ENCODE measurements at regions not wholly inside any gene's neighbourhood (a gene's known extent, or its start where the extent isn't known, plus 50 kb on each side); places are given as distances from the start of the nearest gene placed in this dataset.

DNA sequence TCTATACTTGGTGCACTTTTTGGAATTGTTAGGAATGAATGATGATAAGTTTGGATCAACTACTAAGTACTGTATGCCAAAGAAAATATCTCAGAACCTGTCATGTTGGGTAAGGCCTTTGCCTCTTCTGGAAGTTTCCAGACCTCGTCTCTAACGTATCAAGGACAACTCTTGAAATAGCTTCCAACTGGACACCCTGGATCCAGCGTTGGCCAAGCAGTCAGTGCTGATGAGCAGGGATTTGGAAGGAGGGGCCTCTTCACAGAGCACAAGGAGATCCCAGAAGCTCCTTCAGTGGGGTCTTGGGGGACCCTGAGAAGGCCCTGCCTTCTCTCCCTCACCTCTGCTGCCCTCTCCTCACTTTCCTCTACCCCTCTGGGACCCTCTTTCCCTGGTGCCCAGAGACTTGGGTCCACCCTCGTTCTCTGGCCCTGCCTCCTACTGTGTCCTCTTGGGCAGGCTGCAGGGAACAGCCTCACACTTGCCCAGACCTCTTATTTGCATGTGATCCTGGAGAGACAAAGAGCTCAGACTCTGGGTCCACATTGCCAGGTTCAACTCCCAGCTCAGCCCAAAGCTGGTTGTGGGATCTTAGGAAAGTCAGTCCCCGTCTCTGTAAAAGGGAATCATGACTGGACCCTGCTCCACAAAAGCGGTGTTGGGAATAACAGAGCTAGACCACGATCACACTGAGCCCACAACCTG is 145.8 kb downstream of the COL6A3 start:
- H3K27ac ChIP-seq, result no peak overlapping the region
- DNase-seq, result no peak
- intact Hi-C loops (cut with DNase I; ENCODE audit: low total_unique reads), result no loop called here

DNA sequence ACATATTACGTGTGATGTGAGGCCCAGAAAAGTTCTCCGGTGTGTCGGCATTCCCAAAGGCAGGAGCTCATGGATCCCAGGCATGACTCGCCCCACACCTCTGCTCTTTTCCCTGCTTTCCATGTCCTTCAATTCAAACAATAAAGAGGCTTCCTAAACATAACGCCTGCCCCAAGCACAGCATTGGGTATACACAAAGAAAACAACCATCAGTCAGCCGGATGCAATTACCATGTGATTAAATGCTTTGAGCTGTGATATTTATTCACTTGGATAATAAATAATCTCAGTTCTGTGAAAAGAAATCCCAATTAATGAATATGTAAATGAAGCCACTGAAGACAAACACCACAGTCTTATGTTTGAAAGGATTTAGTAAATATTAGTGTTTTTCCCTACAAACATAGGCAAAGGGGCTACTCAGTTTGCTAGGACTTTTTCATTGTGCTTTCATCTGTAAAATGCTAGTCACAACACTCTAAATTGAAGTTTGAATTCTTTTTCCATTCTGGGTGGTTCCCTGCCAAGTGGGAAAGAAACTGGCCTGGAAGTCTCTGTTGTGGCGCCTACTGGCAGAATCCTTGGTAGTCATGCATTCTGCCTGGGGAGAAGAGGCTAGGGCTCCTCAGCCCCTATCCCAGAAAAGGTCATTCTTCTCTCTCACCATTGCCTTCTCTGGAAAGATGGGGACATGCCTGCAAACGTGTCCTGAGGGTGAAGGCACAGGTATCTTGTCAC is 144.7 kb downstream of the COL6A3 start:
- no peaks in the 10 kb centered on the region for H3K27me3 ChIP-seq
- no peak overlapping the region for H3K4me3 ChIP-seq
- no peaks in the 10 kb centered on the region for H3K9me3 ChIP-seq
- no peak for TF ChIP-seq POLR2A (IDR thresholded peaks at IDR 0.05)
- TF ChIP-seq, protein P1, sequence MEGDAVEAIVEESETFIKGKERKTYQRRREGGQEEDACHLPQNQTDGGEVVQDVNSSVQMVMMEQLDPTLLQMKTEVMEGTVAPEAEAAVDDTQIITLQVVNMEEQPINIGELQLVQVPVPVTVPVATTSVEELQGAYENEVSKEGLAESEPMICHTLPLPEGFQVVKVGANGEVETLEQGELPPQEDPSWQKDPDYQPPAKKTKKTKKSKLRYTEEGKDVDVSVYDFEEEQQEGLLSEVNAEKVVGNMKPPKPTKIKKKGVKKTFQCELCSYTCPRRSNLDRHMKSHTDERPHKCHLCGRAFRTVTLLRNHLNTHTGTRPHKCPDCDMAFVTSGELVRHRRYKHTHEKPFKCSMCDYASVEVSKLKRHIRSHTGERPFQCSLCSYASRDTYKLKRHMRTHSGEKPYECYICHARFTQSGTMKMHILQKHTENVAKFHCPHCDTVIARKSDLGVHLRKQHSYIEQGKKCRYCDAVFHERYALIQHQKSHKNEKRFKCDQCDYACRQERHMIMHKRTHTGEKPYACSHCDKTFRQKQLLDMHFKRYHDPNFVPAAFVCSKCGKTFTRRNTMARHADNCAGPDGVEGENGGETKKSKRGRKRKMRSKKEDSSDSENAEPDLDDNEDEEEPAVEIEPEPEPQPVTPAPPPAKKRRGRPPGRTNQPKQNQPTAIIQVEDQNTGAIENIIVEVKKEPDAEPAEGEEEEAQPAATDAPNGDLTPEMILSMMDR (IDR thresholded peaks at IDR 0.05), result no peak
- intact Hi-C loops (cut with DNase I; ENCODE audit: low total_unique reads), result no loop called here
- peak overlapping the region in 1 of 2 donors; percentile 26 for H3K27ac ChIP-seq
- no peaks in the 10 kb centered on the region for H3K4me1 ChIP-seq
- DNase-seq, result no peak
- no peaks in the 10 kb centered on the region for H3K36me3 ChIP-seq

More for the DNA sequence above, 145.8 kb downstream of the COL6A3 start:
- no peak overlapping the region for H3K4me3 ChIP-seq
- no peaks in the 10 kb centered on the region for H3K36me3 ChIP-seq
- H3K9me3 ChIP-seq, result no peaks in the 10 kb centered on the region
- no peaks in the 10 kb centered on the region for H3K27me3 ChIP-seq
- H3K4me1 ChIP-seq, result no peaks in the 10 kb centered on the region
- TF ChIP-seq POLR2A (IDR thresholded peaks at IDR 0.05), result no peak
- TF ChIP-seq, protein P1 (IDR thresholded peaks at IDR 0.05), result no peak

- Histone ChIP-seq H3K9me3 (no peaks in the 10 kb centered on the region), H3K27ac (peak overlapping the region in 1 of 2 donors; percentile 52), H3K27me3 (no peaks in the 10 kb centered on the region), H3K36me3 (no peaks in the 10 kb centered on the region), H3K4me1 (no peaks in the 10 kb centered on the region), H3K4me3 (no peak overlapping the region)
- no peak for DNase-seq
- no peak for TF ChIP-seq POLR2A (IDR thresholded peaks at IDR 0.05)
- TF ChIP-seq, protein P1 (IDR thresholded peaks at IDR 0.05), result no peak
- intact Hi-C loops (cut with DNase I; ENCODE audit: low total_unique reads), result no loop called here
These were observed 143.4 kb downstream of the COL6A3 start for GRCh38 chr2:237270520-237270919.

- intact Hi-C loops (cut with DNase I; ENCODE audit: low total_unique reads), result no loop called here
- no peak for DNase-seq
- no peak overlapping the region for H3K4me3 ChIP-seq
- H3K36me3 ChIP-seq, result no peaks in the 10 kb centered on the region
- H3K27ac ChIP-seq, result peak overlapping the region in 1 of 2 donors; percentile 52
- H3K4me1 ChIP-seq, result no peaks in the 10 kb centered on the region
- TF ChIP-seq, protein P1 (IDR thresholded peaks at IDR 0.05), result no peak
- TF ChIP-seq POLR2A (IDR thresholded peaks at IDR 0.05), result no peak
- H3K27me3 ChIP-seq, result no peaks in the 10 kb centered on the region
- H3K9me3 ChIP-seq, result no peaks in the 10 kb centered on the region
These were observed 142.0 kb downstream of the COL6A3 start for GRCh38 chr2:237271698-237272652.

Measured in uterus (tissue), 3 donors.